Spleen (tissue), 11 donors: ENCODE measurements at regions not wholly inside any gene's neighbourhood (a gene's known extent, or its start where the extent isn't known, plus 50 kb on each side); places are given as distances from the start of the nearest gene placed in this dataset.

Experiments used
- DNase-seq: peaks from one replicate; pipeline ENCODE4 v3.0.0-alpha.2; 2020
- H3K27ac ChIP-seq, 8 donors: fragments of 200-600 bp; sonication (generic) in 7 of 8; 1 replicate in 4 of 8; 2 replicates in 4 of 8; pipeline versions ENCODE4 v1.5.0 to v1.8.0; 2016 to 2021; ENCODE audit warnings: inconsistent platforms in 4 of 8, mild to moderate bottlenecking in 4 of 8, moderate library complexity in 1 of 8
- H3K27me3 ChIP-seq, 7 donors: fragments of 200-600 bp; sonication (generic) in 6 of 7; replicated peaks in 1 of 7; 1 replicate in 4 of 7; 2 replicates in 3 of 7; pipeline versions ENCODE4 v1.5.0 to v1.8.0; 2016 to 2021; ENCODE audit warnings: inconsistent platforms in 3 of 7, mild to moderate bottlenecking in 1 of 7
- H3K36me3 ChIP-seq, 6 donors: fragments of 200-600 bp; sonication (generic) in 5 of 6; 1 replicate in 4 of 6; 2 replicates in 2 of 6; pipeline versions ENCODE4 v1.5.0 to v1.8.0; 2016 to 2021; ENCODE audit warnings: inconsistent platforms in 2 of 6
- H3K4me1 ChIP-seq, 6 donors: fragments of 200-600 bp; sonication (generic) in 5 of 6; 1 replicate in 3 of 6; 2 replicates in 3 of 6; pipeline versions ENCODE4 v1.5.0 to v1.8.0; 2016 to 2021; ENCODE audit warnings: inconsistent platforms in 3 of 6
- H3K4me3 ChIP-seq, 8 donors: fragments of 200-600 bp; sonication (generic) in 7 of 8; 1 replicate in 4 of 8; 2 replicates in 4 of 8; pipeline versions ENCODE4 v1.5.0 to v1.8.0; 2016 to 2021; ENCODE audit warnings: inconsistent platforms in 4 of 8, mild to moderate bottlenecking in 4 of 8, moderate library complexity in 2 of 8
- H3K9me3 ChIP-seq, 8 donors: fragments of 200-600 bp; sonication (generic) in 7 of 8; 1 replicate in 4 of 8; 2 replicates in 4 of 8; pipeline versions ENCODE4 v1.5.0 to v1.8.0; 2016 to 2021; ENCODE audit warnings: inconsistent platforms in 4 of 8
- POLR2A ChIP-seq, 3 donors: fragments of 450-650 bp; IDR thresholded peaks; one replicate each; pipeline ENCODE4 v1.5.1; 2017; ENCODE audit warnings: antibody characterized with exemption in 3 of 3, mild to moderate bottlenecking in 1 of 3
- POLR2AphosphoS5 ChIP-seq, 3 donors: sonication (generic); formaldehyde crosslinking; IDR thresholded peaks; one replicate each; pipeline ENCODE4 v1.5.1; 2017; ENCODE audit warnings: antibody characterized with exemption in 3 of 3
- WGBS, 5 donors: extraction: QIAGEN DNeasy Blood & Tissue Kit in 3 of 5; methylation state at CpG; one replicate each; pipeline versions ENCODE4 v1.1.5 to v1.1.7; 2013 to 2018; 5-methylcytosine and 5-hydroxymethylcytosine counted together
- intact Hi-C: fragments of 100-400 bp; cut with DNase I; formaldehyde crosslinking; loops from one replicate; pipeline ENCODE4 v1.15.0; 2023; ENCODE audit warnings: low total_unique reads
- TF ChIP-seq, protein P1 (sequence below), 11 experiments: fragments of 200-600 bp in 7 of 11; fragments of 450-650 bp in 4 of 11; sonication (generic) in 4 of 11; IDR thresholded peaks in 8 of 11; conservative IDR thresholded peaks in 3 of 11; 1 replicate in 7 of 11; 2 replicates in 4 of 11; pipeline versions ENCODE4 v1.4.0 to v1.8.0; 2016 to 2021; ENCODE audit warnings: antibody characterized with exemption in 11 of 11, inconsistent platforms in 4 of 11, mild to moderate bottlenecking in 1 of 11
- donor health status: healthy with polysubstance abuse.
- donor health status: DM: no; HTN: no; CAD: no; lungs with moderate emphysema.
- donor health status: DM: no; HTN: no; CAD: no.
- donor health status: Bipolar disorder and iron deficiency.
- donor health status: healthy.
- donor health status: DM: no; HTN: no; CAD: no.
- donor health status: DM: yes; HTN: yes; CAD: no.

DNA sequence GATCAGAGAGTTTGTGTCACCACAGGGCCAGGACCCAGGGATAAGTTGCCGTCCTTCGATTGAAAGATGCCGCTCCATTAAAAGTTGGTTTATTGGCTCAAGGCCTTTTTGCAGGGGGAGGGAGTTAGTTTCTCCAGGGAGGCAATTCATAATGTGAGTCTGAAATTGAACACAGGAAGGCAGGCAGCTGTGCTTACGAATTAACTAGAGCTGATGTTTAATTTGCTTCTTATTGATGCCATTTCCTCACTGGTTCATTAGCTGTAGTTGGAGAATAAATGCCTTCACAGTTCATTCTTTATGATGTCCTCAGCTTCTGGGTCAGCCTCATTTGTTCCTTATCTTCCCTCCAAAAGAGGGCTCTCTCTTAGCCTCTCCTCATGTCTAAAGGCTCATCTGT, 113.2 kb upstream of the PTPRT start:
- intact Hi-C loops = no loop called here
- Histone ChIP-seq H3K36me3 (no peaks in the 10 kb centered on the region), H3K9me3 (peaks cover 0 to 7% (median 0%) of the 10 kb centered on the region in 8 donors), H3K27ac (no peak overlapping the region), H3K4me1 (no peaks in the 10 kb centered on the region), H3K27me3 (no peaks in the 10 kb centered on the region), H3K4me3 (no peak overlapping the region)
- no peak for DNase-seq
- 87 to 90% (median 89%) methylated on average over 4 of the region's 4 CpGs for WGBS, 5 donors
- TF ChIP-seq POLR2A (IDR thresholded peaks at IDR 0.05) (no peak), POLR2AphosphoS5 (IDR thresholded peaks at IDR 0.05) (no peak)
- TF ChIP-seq, protein P1, sequence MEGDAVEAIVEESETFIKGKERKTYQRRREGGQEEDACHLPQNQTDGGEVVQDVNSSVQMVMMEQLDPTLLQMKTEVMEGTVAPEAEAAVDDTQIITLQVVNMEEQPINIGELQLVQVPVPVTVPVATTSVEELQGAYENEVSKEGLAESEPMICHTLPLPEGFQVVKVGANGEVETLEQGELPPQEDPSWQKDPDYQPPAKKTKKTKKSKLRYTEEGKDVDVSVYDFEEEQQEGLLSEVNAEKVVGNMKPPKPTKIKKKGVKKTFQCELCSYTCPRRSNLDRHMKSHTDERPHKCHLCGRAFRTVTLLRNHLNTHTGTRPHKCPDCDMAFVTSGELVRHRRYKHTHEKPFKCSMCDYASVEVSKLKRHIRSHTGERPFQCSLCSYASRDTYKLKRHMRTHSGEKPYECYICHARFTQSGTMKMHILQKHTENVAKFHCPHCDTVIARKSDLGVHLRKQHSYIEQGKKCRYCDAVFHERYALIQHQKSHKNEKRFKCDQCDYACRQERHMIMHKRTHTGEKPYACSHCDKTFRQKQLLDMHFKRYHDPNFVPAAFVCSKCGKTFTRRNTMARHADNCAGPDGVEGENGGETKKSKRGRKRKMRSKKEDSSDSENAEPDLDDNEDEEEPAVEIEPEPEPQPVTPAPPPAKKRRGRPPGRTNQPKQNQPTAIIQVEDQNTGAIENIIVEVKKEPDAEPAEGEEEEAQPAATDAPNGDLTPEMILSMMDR (IDR thresholded peaks at IDR 0.05 in 8 of 11, conservative IDR thresholded peaks at IDR 0.05 in 3 of 11) = no peak

DNA sequence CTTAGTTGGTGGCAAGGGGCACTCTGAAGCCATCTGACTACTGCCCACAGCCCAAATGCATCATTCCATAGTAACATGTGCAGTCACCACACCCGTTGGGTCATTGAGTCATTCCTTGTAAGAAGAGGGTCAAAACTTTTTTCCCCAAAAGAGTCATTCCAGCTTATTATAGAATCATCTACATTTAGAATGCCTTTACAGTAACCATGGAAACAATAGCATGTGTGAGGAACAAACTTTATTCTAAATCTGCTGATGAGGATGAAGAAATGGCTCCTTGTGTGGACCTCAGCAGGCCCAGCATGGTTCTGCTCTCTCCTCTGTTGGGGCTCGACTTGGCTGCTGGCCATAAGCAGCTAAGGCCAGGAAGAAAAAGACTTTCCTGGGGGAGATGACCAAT, 111.2 kb upstream of the PTPRT start:
- 65 to 82% (median 74%) methylated on average over 2 of the region's 2 CpGs for WGBS, 5 donors
- Histone ChIP-seq H3K4me1 (no peaks in the 10 kb centered on the region), H3K27ac (no peak overlapping the region), H3K9me3 (peaks cover 0 to 19% (median 6%) of the 10 kb centered on the region in 8 donors), H3K36me3 (no peaks in the 10 kb centered on the region), H3K4me3 (no peak overlapping the region), H3K27me3 (no peaks in the 10 kb centered on the region)
- intact Hi-C loops = no loop called here
- no peak for TF ChIP-seq POLR2AphosphoS5 (IDR thresholded peaks at IDR 0.05)
- no peak for TF ChIP-seq POLR2A (IDR thresholded peaks at IDR 0.05)
- TF ChIP-seq, protein P1 (IDR thresholded peaks at IDR 0.05 in 8 of 11, conservative IDR thresholded peaks at IDR 0.05 in 3 of 11) = no peak
- no peak for DNase-seq

DNA sequence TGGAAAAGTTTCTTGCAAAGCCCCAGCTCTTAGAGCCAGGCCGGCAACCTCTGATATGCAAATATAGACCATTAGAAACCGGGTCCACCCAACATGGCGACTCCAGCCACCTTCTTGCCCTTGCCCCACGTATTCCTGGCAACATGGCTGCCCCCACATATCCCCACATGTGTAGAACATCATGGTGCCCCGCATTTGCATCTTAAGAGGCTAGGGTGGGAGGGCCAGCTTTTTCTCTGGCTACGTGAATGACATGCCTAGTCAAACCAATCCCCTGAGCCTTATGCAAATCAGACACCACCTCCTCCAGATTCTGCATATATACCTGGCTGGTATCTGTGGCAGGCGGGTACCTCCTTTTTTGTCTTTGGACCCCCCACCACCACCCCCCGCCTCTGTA, 106.1 kb upstream of the PTPRT start:
- intact Hi-C loops = no loop called here
- TF ChIP-seq POLR2A (IDR thresholded peaks at IDR 0.05) = no peak
- no peak for TF ChIP-seq POLR2AphosphoS5 (IDR thresholded peaks at IDR 0.05)
- TF ChIP-seq, protein P1 (IDR thresholded peaks at IDR 0.05 in 8 of 11, conservative IDR thresholded peaks at IDR 0.05 in 3 of 11) = no peak
- peaks cover 0 to 5% (median 0%) of the 10 kb centered on the region in 7 donors for H3K27me3 ChIP-seq
- no peaks in the 10 kb centered on the region for H3K36me3 ChIP-seq
- no peak for DNase-seq
- peaks cover 0 to 25% (median 6%) of the 10 kb centered on the region in 8 donors for H3K9me3 ChIP-seq
- no peaks in the 10 kb centered on the region for H3K4me1 ChIP-seq
- WGBS, 5 donors = 77 to 86% (median 83%) methylated on average over 8 of the region's 8 CpGs
- no peak overlapping the region for H3K4me3 ChIP-seq
- no peak overlapping the region for H3K27ac ChIP-seq

DNA sequence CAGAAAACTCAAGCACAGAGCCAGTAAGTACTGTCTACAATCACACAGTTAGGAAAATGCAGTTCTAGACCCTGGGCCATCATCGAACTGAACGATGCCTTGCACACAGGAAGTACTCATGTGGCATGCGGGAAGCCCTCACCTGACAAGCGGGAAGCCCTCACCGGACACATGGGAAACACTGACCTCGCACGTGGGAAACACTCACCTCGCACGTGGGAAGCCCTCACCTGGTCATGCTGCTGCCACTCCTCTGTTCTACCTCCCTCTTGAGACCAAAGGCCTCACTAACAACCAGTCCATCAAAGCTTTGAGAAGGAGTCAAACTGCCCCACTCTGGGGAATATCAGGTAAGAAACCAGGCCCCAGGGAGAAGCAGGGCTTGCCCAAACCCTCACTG, 105.6 kb upstream of the PTPRT start:
- no peak for DNase-seq
- intact Hi-C loops = no loop called here
- Histone ChIP-seq H3K4me1 (no peaks in the 10 kb centered on the region), H3K9me3 (peaks cover 0 to 25% (median 6%) of the 10 kb centered on the region in 8 donors), H3K36me3 (no peaks in the 10 kb centered on the region), H3K27me3 (peaks cover 0 to 5% (median 0%) of the 10 kb centered on the region in 7 donors), H3K27ac (no peak overlapping the region), H3K4me3 (no peak overlapping the region)
- TF ChIP-seq, protein P1 (IDR thresholded peaks at IDR 0.05 in 8 of 11, conservative IDR thresholded peaks at IDR 0.05 in 3 of 11) = no peak
- no peak for TF ChIP-seq POLR2A (IDR thresholded peaks at IDR 0.05)
- no peak for TF ChIP-seq POLR2AphosphoS5 (IDR thresholded peaks at IDR 0.05)
- 87 to 95% (median 89%) methylated on average over 4 to 9 of the region's 9 CpGs for WGBS, 5 donors
